Skin epidermis (tissue), 12 donors: ENCODE measurements at regions not wholly inside any gene's neighbourhood (a gene's known extent, or its start where the extent isn't known, plus 50 kb on each side); places are given as distances from the start of the nearest gene placed in this dataset.

Source experiments
- H3K27ac ChIP-seq, 21 experiments: fragments of 200-600 bp; sonication (generic) in 11 of 21; one replicate each; pipeline ENCODE4 v1.5.0; 2020; ENCODE audit warnings: mild to moderate bottlenecking in 3 of 21, inconsistent platforms in 2 of 21, moderate library complexity in 2 of 21
- H3K4me3 ChIP-seq, 7 experiments: fragments of 200-600 bp; sonication (generic) in 2 of 7; one replicate each; pipeline ENCODE4 v1.5.0; 2020; ENCODE audit warnings: inconsistent platforms in 2 of 7, mild to moderate bottlenecking in 2 of 7, moderate library complexity in 1 of 7

DNA sequence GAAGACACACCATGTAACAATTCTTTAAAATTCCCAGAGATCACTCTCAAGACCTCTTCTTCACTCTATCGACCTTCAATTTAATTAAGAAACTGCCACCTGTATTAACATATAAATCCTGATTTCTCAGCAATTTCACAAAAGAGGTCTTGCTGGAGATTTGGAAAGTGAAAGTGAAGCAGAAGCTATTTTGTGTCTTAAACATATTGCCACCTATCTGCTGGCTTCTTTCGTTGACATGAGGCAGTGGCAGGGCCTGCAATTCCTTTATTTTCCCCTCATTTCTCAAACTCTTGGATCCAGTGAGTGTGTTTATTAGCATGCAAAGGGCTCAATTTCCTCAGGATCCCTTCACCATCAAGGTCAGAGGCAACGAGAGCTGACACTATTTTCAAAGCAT lies 780.2 kb upstream of the SLITRK1 start:
- Histone ChIP-seq H3K4me3 (no peak overlapping the region), H3K27ac (no peak overlapping the region)

DNA sequence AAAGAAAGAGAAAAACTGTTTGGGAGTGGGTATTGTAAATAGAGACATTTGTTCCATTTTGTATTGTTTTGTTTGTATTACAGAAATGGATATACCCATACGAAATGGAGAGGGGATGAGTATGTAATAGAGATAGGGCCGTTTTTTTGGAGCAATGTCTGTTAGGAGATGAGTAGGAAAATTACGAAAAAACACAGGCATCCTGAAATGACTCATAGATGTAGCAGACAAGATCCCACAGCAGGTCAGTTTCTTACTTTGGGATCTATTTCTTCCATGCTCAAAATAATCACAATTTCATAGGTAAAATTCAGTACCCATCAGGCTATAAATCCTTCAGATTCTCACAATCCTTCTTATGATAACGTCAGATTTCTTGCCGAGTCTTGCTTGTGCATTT lies 779.4 kb upstream of the SLITRK1 start:
- Histone ChIP-seq H3K4me3 (no peak overlapping the region), H3K27ac (no peak overlapping the region)

DNA sequence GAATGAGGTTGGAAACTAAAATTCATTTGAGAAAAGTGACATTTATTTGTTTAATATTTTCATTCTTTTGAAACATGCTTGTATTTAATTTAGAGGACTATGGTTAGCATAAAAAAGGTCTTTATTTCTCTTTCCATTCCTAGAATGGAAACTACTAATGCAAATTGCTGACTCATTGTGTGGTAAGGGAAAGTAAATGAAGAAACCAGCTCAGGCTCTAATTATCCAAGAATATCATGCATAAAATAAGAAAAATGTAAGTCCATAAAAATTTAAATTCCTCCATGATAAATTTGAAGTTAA lies 777.0 kb upstream of the SLITRK1 start:
- no peak overlapping the region for H3K4me3 ChIP-seq
- H3K27ac ChIP-seq, result no peak overlapping the region

DNA sequence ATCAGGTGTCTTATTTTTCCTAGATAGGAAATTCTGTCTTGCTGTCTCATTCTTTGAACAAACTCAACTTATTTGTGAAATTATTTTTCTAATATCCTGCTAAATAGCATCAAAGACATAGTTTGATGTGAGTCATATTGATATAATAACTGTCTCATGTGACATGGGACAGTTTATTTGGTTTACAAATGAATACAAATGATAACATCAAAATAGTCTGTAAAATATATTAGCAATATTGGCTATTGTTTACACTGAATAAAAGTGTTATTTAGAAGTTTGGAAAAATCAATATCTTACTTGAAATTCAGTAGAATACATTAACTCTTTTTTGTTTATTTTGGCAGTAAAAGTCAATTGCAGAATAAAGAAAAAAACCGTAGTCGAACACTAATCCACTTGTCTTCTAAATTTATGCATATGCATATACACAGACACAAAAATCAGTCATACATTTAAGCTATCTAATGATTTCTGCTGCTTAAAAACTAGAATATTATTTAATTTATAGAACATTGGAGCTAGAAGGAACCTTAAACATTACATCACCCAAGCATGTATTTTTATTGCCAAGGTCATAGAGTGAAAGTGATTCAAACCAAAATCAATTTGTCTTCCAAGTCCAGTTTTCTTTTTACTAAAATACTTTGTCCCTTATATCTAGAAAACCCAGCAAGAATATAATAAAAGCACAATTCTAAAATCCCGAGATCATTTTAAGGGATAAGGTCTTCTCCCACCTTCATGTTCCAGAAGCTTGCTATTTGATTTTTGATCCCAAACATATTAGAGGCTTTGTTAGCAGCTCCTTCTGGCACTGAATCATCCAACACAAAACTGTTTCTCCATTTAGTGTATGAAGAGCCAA lies 776.5 kb upstream of the SLITRK1 start:
- H3K27ac ChIP-seq, result no peak overlapping the region
- H3K4me3 ChIP-seq, result no peak overlapping the region

DNA sequence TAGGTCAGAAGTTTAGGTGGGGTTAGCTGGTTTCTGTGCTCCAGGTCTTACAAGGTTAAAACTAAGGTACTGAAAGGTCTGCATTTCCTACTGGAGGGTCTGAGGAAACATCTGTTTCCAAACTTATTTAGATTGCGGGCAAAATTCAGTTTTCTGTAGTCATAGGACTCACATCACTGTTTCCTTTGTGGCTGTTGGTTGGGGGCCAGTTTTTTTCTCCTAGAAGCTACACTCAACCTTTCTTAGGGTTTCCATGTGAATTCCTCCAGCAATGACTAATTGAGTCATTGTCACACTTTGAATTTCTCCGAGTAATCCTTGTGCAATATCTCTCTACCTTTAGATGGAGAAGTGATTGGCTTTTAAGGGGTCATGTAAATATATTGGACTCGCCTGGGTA lies 773.4 kb upstream of the SLITRK1 start:
- no peak overlapping the region for H3K4me3 ChIP-seq
- no peak overlapping the region for H3K27ac ChIP-seq

DNA sequence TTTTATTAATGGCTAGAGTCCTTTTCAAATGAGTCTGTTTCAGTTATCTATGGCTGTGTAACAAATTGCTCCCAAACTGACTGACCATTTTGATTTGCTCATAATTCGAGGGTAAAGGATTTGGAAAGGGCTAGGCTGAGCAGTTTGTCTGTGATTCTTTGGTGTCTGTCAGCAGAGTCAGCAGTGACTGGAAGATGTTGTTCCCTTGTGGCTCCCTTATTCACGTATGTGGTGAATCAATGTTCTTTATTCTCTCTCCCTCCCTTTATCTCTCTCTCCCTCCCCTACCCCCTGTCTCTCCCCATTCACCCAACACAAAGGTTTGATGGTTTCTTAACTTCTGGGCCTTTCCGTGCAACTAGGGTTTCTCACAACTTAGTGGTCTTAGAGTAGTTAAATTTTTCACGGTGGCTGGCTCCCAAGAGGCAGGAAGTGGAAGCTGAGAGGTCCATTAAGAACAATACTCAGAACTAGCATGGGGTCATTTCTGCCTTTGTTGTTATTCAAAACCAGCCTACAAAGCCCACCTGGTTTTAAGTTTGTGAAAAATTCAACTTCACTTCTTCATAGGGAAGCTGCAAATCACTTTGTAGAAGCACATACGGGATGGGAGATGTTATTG lies 772.5 kb upstream of the SLITRK1 start:
- no peak overlapping the region for H3K27ac ChIP-seq

DNA sequence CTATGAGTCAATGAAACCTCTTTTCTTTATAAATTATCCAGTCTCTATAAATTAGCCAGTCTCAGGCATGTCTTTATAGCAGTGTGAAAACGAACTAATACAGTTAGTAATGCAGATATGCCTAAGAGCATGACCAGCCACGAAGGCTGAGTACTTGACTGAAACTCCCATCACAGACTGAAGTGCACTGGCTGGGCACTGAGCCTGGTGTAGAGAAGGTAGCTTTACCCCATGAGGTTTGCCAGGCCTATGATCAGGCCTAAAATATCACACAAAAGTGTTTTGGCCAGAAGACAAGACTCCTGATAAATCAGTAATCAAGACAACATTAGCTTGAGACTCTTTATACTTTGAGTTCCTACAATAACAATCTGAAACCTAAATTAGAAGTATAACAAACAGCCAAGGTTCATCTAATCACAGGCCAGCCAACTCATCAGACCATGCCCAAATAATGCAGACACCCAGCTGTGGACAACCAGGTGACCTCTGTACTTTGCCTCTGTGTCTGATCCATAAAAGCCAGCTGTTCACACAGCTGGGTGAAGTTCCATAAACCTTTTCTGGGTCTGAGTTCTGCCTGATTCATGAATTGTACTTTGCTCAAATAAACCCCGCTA lies 771.8 kb upstream of the SLITRK1 start:
- Histone ChIP-seq H3K27ac (no peak overlapping the region), H3K4me3 (no peak overlapping the region)

More for the DNA sequence above, 772.5 kb upstream of the SLITRK1 start:
- H3K4me3 ChIP-seq, result no peak overlapping the region

DNA sequence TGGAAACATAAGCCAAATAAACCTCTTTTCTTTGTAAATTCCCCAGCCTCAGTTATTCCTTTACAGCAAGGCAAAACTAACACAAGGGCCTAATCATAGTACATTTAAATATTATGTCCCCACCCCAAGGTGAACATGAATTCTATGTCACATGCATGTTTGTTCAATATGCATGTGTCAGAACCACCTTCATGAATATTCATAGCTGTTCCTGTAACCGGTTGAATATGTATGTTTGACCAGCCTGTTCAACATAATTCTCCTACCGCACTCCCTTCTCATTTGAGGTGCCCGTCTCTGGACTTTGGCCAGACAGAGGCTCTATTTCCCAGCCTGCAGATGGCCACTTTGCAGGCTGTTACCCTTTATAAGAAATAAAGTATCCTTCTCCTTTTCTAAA lies 769.4 kb upstream of the SLITRK1 start:
- no peak overlapping the region for H3K4me3 ChIP-seq
- no peak overlapping the region for H3K27ac ChIP-seq

DNA sequence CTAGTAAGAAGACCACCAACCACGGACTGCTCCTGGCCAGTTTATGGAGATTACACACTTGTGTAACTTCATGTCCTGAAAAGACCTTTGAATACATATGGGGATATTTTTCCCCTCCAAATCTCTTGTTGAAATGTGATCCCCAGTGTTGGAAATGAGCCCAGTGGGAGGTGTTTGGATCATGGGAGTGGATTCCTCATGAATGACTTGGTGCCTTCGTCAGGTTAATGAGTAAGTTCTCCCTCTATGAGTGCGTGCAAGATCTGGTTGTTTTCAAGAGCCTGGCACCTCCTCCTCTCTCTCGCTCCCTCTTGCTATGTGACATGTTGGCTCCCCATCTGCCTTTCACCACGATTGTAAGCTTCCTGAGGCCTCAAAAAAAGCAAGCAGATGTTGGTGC lies 769.0 kb upstream of the SLITRK1 start:
- H3K27ac ChIP-seq, result no peak overlapping the region
- no peak overlapping the region for H3K4me3 ChIP-seq

DNA sequence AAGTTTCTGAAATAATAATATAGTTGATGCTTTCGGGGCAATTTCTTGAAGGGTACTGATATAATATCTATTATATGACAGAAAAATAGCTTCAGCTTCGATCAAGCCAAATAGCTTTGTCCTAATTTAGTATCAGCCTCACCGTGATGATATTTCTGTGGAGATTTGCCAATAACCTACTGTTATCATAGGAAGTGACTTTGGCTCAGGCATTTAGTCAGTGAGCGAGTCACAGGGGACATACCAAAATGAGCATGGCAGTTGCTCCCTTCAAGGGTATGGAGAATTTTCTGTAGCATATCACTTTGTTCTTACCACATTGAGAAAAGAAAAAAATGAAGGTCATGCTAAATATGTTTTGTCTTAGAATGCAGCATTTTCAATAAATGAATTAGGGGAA lies 767.6 kb upstream of the SLITRK1 start:
- no peak overlapping the region for H3K27ac ChIP-seq

DNA sequence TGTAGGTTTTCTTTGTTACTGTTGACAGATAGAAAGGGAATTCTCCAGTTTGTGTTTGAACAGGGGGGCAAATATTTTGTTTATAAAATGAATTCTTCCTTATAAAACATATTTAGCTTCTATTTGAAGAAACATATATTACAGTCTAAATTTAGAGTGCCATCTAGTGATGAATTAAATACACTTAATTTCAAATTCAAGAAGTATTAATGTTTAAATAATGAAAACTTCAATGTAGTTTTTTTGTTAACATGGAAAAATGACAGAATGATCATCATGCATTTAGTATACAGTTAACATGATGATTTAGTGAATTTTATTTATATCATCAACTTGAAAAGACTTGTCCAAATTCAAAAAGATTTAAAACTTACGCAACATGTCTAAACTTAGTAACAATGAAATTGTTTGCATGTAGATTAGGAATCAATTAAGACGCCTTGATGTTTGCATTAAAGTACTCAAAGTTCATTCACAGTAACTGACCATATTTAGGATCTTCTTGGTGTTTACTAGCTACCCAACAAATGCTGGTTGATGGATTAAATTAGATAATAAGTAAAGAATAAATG lies 765.9 kb upstream of the SLITRK1 start:
- no peak overlapping the region for H3K4me3 ChIP-seq
- H3K27ac ChIP-seq, result no peak overlapping the region

More for the DNA sequence above, 767.6 kb upstream of the SLITRK1 start:
- no peak overlapping the region for H3K4me3 ChIP-seq

DNA sequence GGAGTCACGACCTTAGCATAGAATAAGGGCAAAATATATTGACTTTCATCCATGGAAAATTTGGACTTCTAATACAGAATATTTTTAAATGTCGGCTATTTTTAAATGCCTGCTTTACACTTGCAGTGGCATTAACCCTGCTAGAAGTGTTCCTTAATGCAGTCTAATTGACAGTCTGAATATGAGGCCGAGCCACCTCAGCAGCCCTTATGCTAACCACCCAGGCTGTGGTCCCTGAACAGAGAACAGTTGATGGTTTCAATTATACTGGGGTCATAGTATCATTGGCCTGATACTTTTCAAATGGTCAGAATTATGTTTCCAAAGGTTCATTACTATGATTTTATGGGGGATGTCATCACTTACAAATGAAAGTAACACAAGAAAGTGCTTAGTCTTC lies 764.7 kb upstream of the SLITRK1 start:
- no peak overlapping the region for H3K4me3 ChIP-seq
- no peak overlapping the region for H3K27ac ChIP-seq

DNA sequence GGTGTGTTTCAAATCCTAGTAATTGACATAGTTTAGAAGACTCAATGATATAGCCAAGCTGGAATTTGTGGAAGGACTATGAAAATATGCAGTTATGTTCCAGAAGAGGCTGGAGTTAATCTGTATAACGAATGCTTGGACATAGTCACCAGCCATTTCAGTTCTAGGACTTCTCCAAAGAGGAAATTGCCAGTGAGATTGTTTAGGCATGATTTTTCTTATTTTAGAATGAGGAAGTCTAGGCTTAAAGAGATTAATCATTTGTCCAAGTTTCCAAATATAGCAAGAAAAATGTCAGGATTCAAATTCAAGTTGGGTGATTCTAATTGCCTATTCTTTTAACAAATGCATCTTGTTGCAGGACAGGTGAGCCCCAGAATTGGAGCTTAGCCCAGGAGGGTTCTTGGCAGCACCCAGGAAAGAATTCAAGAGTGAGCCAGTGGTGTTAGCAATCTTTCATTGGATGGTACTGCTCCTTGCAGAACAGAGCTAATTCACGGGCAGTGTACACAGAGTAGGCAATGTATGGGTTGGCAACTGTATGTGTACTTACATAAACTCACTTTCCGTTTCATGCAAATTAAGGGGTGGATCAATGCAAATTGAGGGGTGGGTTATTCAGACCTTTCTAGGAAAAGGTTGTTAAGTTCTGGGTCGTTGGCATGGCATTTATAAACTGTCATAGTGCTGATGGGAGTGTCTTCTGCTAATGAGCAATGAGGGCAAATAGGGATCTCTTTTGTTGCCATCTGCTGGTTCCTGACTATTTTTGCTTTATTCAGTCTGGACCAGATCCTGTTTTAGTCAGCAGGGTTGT lies 763.1 kb upstream of the SLITRK1 start:
- no peak overlapping the region for H3K27ac ChIP-seq

DNA sequence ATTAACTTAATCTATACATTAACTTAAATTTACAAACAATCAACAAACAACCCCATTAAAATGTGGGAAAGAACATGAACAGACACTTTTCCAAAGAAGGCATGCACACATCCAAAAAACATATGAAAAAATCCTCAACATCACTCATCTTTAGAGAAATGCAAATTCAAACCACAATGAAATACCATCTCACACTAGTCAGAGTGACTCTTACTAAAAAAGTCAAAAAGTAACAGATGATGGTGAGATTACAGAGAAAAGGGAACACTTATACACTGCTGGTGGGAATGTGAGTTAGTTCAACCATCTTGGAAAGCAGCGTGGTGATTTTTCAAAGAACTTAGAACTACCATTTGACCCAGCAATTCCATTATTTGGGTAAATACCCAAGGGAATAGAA lies 759.2 kb upstream of the SLITRK1 start:
- H3K27ac ChIP-seq, result no peak overlapping the region

More for the DNA sequence above, 763.1 kb upstream of the SLITRK1 start:
- no peak overlapping the region for H3K4me3 ChIP-seq

DNA sequence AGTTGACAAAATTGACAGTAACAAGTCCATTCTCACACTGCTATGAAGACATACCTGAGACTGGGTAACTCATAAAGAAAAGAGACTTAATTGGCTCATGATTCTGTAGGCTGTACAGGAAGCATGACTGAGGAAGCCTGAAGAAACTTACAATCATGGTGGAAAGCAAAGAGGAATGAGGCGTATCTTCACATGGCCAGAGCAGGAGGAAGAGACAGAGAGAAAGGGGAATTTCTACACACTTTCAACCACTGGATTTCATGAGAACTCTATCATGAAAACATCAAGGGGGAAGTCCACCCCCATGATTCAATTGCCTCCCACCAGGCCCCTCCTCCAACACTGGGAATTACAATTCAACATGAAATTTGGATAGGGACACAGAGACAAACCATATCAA lies 758.4 kb upstream of the SLITRK1 start:
- H3K4me3 ChIP-seq, result no peak overlapping the region
- no peak overlapping the region for H3K27ac ChIP-seq

More for the DNA sequence above, 759.2 kb upstream of the SLITRK1 start:
- H3K4me3 ChIP-seq, result no peak overlapping the region

DNA sequence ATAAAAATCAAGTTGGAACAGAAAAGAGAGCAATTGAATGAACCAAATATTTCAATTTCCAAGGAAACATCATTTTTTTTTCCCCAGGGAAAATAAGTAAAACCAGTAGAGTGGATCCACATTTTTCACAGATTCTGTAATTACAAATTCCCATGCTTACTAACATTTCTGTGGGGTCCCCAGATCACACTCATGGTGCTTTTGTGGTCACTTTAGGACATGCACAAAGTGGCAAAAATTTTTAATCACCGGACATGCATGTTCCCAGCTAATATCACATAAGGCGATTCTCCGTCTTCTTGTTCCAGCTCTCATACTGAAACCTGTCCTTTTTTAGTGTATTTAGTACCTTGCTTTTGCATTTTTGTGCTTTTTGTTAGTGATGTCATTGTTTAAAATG lies 748.2 kb upstream of the SLITRK1 start:
- Histone ChIP-seq H3K4me3 (no peak overlapping the region), H3K27ac (no peak overlapping the region)

DNA sequence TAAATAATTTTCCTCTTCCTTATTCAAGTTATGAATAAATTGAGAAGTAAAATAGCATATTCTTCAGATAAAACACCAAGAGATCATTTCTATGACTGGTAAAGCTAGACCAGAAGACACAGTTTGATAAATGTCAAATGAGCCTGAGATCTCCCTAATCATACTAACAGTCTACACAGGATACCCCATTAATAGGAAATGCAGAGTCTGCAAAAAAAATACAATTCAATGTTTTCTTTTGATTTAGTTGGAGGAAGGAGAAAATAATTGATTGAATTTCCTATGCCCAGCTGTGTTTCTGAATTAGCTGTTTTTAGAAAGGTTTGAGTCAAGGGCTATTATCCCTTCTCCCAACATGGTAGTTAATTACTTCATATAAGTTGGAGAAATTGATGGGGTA lies 734.6 kb upstream of the SLITRK1 start:
- H3K27ac ChIP-seq, result no peak overlapping the region
- no peak overlapping the region for H3K4me3 ChIP-seq

DNA sequence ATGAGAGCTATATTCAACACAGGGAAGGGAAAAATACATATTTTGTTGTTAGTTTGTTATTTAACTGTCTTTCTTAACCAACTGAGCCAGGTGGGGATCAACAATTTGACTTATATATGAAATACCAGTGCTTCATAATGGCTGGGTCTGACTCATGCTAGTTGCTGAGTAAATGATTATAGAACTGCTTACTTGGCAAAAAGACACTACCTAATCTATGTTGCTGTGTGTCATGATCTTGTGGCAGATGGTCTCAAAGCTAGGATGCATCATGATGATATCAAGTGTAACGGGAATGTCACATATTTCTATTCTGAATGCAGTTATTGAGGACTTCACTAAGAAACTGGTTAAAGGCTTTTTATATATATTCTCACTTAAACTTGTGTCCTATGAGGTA lies 727.4 kb upstream of the SLITRK1 start:
- H3K27ac ChIP-seq, result no peak overlapping the region
- no peak overlapping the region for H3K4me3 ChIP-seq

DNA sequence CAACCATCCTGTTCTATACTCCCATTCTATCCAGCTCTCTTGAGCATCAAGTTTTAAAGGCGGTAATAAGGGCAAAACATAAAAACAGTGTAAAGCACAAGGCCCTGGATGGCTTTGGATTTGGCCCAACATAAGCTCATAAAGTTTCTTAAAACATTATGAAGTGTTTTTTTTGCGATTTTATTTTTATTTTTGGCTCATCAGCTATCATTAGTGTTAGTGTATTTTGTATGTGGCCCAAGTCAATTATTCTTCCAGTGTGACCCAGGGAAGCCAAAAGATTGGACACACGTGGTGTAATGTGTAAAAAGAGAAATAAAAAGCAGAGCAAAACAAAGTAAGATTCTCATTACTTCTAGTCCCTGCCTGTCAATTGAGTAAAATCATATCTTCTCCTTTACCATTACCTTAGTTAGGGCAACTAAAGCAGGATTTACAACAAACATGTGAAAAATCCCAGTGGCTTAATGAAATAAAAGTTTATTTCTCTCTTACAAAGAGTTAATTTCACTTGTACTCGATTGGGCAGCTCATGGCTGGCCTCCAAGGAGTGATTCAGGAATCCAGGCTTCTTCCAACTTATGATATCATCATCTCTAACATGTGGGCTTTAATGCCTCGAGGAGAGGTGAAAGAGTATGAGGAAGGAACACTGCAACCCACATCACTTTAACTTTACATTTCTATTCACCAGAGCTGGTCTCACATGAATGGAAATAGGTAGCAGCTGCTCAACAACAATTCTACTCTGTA lies 725.2 kb upstream of the SLITRK1 start:
- Histone ChIP-seq H3K4me3 (no peak overlapping the region), H3K27ac (no peak overlapping the region)
